HG03342 (cell line): ENCODE measurements at regions not wholly inside any gene's neighbourhood (a gene's known extent, or its start where the extent isn't known, plus 50 kb on each side); places are given as distances from the start of the nearest gene placed in this dataset.
"Not testable (repeated sequence)": the region's sequence is repeated elsewhere in the genome, so short reads cannot be mapped to it uniquely, and the experiment has no call there.

Experiments used
- ATAC-seq: cut with Tn5 transposase; IDR thresholded peaks from one replicate; pipeline ENCODE4 v1.9.1; 2021; ENCODE audit warnings: mild to moderate bottlenecking, moderate library complexity; ENCODE audit not compliant: unreplicated experiment

- ATAC-seq = no peak
Observed at GRCh38 chr1:8230292-8230621, 87.7 kb upstream of the SLC45A1 start.

- ATAC-seq = no peak
Observed at GRCh38 chr1:8228253-8228652, 89.7 kb upstream of the SLC45A1 start.

- not testable (repeated sequence) for ATAC-seq
Observed at GRCh38 chr1:8227674-8228073, 90.2 kb upstream of the SLC45A1 start.

GRCh38 chr1:8226747-8227146, 91.2 kb upstream of the SLC45A1 start:
- no peak for ATAC-seq

GRCh38 chr1:8226024-8226423, 91.9 kb upstream of the SLC45A1 start:
- not testable (repeated sequence) for ATAC-seq

- ATAC-seq = no peak
Observed at GRCh38 chr1:8223526-8223925, 94.4 kb upstream of the SLC45A1 start.

GRCh38 chr1:8222789-8223188, 95.1 kb upstream of the SLC45A1 start:
- ATAC-seq = no peak

GRCh38 chr1:8219530-8219929, 98.4 kb upstream of the SLC45A1 start:
- no peak for ATAC-seq

GRCh38 chr1:8218351-8219092, 99.4 kb upstream of the SLC45A1 start:
- ATAC-seq = no peak

GRCh38 chr1:8217809-8218208, 100.1 kb upstream of the SLC45A1 start:
- no peak for ATAC-seq

- ATAC-seq = no peak
Observed at GRCh38 chr1:8217011-8217711, 100.8 kb upstream of the SLC45A1 start.

GRCh38 chr1:8216005-8216404, 101.9 kb upstream of the SLC45A1 start:
- ATAC-seq = no peak

- no peak for ATAC-seq
Observed at GRCh38 chr1:8214501-8215173, 103.3 kb upstream of the SLC45A1 start.

- ATAC-seq = no peak
Observed at GRCh38 chr1:8213676-8214075, 104.2 kb upstream of the SLC45A1 start.

- no peak for ATAC-seq
Observed at GRCh38 chr1:8213136-8213535, 104.8 kb upstream of the SLC45A1 start.

- no peak for ATAC-seq
Observed at GRCh38 chr1:8212580-8213031, 105.3 kb upstream of the SLC45A1 start.

GRCh38 chr1:8211883-8212579, 105.9 kb upstream of the SLC45A1 start:
- no peak for ATAC-seq

- no peak for ATAC-seq
Observed at GRCh38 chr1:8211251-8211882, 106.5 kb upstream of the SLC45A1 start.

GRCh38 chr1:8207202-8207601, 110.7 kb upstream of the SLC45A1 start:
- no peak for ATAC-seq

GRCh38 chr1:8206391-8206790, 111.5 kb upstream of the SLC45A1 start:
- no peak for ATAC-seq

- ATAC-seq = no peak
Observed at GRCh38 chr1:8205771-8206170, 112.1 kb upstream of the SLC45A1 start.
